ENCODE measurements at regions not wholly inside any gene's neighbourhood (a gene's known extent, or its start where the extent isn't known, plus 50 kb on each side); places are given as distances from the start of the nearest gene placed in this dataset.

DNA sequence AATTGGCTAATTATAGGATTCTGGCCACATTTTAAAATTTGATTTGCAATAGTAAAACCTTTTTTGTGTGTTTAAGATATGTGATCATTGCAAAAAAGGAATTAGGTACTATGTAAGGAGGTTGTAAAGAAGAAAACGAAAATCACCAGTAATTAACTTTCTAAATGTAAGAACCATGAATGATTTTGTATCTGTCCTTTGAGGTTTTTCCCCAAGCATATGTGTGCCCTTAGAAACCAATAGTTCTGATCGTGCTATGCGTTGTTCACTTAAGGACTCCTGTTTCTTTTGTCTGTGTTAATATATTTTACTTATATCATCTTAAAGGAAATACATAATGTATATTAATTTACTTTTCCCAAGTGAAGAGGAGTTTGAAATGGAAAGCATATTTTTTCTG, 410.2 kb downstream of the PSAT1 start:
- TF ChIP-seq, protein P1, sequence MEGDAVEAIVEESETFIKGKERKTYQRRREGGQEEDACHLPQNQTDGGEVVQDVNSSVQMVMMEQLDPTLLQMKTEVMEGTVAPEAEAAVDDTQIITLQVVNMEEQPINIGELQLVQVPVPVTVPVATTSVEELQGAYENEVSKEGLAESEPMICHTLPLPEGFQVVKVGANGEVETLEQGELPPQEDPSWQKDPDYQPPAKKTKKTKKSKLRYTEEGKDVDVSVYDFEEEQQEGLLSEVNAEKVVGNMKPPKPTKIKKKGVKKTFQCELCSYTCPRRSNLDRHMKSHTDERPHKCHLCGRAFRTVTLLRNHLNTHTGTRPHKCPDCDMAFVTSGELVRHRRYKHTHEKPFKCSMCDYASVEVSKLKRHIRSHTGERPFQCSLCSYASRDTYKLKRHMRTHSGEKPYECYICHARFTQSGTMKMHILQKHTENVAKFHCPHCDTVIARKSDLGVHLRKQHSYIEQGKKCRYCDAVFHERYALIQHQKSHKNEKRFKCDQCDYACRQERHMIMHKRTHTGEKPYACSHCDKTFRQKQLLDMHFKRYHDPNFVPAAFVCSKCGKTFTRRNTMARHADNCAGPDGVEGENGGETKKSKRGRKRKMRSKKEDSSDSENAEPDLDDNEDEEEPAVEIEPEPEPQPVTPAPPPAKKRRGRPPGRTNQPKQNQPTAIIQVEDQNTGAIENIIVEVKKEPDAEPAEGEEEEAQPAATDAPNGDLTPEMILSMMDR (IDR thresholded peaks at IDR 0.05) = no peak
- TF ChIP-seq POLR2A (IDR thresholded peaks at IDR 0.05) = no peak
